Liver (tissue), 3 donors: ENCODE measurements at regions not wholly inside any gene's neighbourhood (a gene's known extent, or its start where the extent isn't known, plus 50 kb on each side); places are given as distances from the start of the nearest gene placed in this dataset.

Source experiments
- CTCF ChIP-seq: fragments of 150-350 bp; IDR thresholded peaks from 2 replicates; pipeline ENCODE4 v1.5.1; 2017; ENCODE audit warnings: improper control_type of control experiment, low read depth, low read length; ENCODE audit not compliant: missing input control
- EGR1 ChIP-seq, 2 donors: IDR thresholded peaks; 2 replicates each; pipeline ENCODE4 v1.6.1; 2016 to 2018; ENCODE audit warnings: antibody characterized with exemption in 2 of 2, low read depth in 2 of 2
- GABPA ChIP-seq, 2 donors: IDR thresholded peaks in 1 of 2; conservative IDR thresholded peaks in 1 of 2; 2 replicates each; pipeline ENCODE4 v1.6.1; 2016; ENCODE audit warnings: antibody characterized with exemption in 2 of 2, mild to moderate bottlenecking in 1 of 2, moderate library complexity in 1 of 2
- MAX ChIP-seq: IDR thresholded peaks from 2 replicates; pipeline ENCODE4 v1.6.1; 2016; ENCODE audit warnings: antibody characterized with exemption
- RAD21 ChIP-seq, 2 donors: IDR thresholded peaks; 2 replicates each; pipeline ENCODE4 v1.6.1; 2016; ENCODE audit warnings: antibody characterized with exemption in 2 of 2, mild to moderate bottlenecking in 2 of 2
- REST ChIP-seq: IDR thresholded peaks from 2 replicates; pipeline ENCODE4 v1.6.1; 2016; ENCODE audit warnings: antibody characterized with exemption, mild to moderate bottlenecking
- TAF1 ChIP-seq: conservative IDR thresholded peaks from 2 replicates; pipeline ENCODE4 v1.6.1; 2016; ENCODE audit warnings: antibody characterized with exemption, mild to moderate bottlenecking
- ZBTB33 ChIP-seq: IDR thresholded peaks from 2 replicates; pipeline ENCODE4 v1.6.1; 2016; ENCODE audit warnings: antibody characterized with exemption
- donor health status: healthy.
- donor health status: healthy.

GRCh38 chr2:220463876-220464275 is 836.4 kb downstream of the SLC4A3 start:
- no peak for TF ChIP-seq CTCF
- no peak for TF ChIP-seq TAF1
- no peak for TF ChIP-seq MAX
- TF ChIP-seq RAD21 (IDR thresholded peaks at IDR 0.05) = no peak
- TF ChIP-seq GABPA (IDR thresholded peaks at IDR 0.05 in 1 of 2, conservative IDR thresholded peaks at IDR 0.05 in 1 of 2) = no peak
- no peak for TF ChIP-seq REST
- no peak for TF ChIP-seq ZBTB33
- no peak for TF ChIP-seq EGR1 (IDR thresholded peaks at IDR 0.05; ENCODE audit: low read depth in 2 of 2)
